Thyroid gland (tissue), 4 donors: ENCODE measurements at regions not wholly inside any gene's neighbourhood (a gene's known extent, or its start where the extent isn't known, plus 50 kb on each side); places are given as distances from the start of the nearest gene placed in this dataset.

Source experiments
- CTCF ChIP-seq, 6 experiments: fragments of 200-600 bp in 3 of 6; fragments of 450-650 bp in 3 of 6; sonication (generic) in 3 of 6; IDR thresholded peaks; one replicate each; pipeline ENCODE4 v1.5.1; 2016 to 2019; ENCODE audit warnings: antibody characterized with exemption in 6 of 6, mild to moderate bottlenecking in 2 of 6, inconsistent platforms in 1 of 6, moderate library complexity in 1 of 6
- POLR2A ChIP-seq, 2 donors: fragments of 450-650 bp; IDR thresholded peaks; one replicate each; pipeline ENCODE4 v1.6.1; 2017; ENCODE audit warnings: antibody characterized with exemption in 2 of 2, mild to moderate bottlenecking in 2 of 2, moderate library complexity in 1 of 2

GRCh38 chr4:25590171-25590570 lies 65.5 kb upstream of the SLC34A2 start:
- TF ChIP-seq CTCF (IDR thresholded peaks at IDR 0.05) (no peak), POLR2A (IDR thresholded peaks at IDR 0.05) (no peak)
